ENCODE measurements at regions not wholly inside any gene's neighbourhood (a gene's known extent, or its start where the extent isn't known, plus 50 kb on each side); places are given as distances from the start of the nearest gene placed in this dataset.

- no peak for DNase-seq (ENCODE audit: low read depth, low spot score)
Observed at GRCh38 chr2:17306706-17307105, 211.5 kb downstream of the RAD51AP2 start.

GRCh38 chr2:17306219-17306618, 212.0 kb downstream of the RAD51AP2 start:
- no peak for DNase-seq (ENCODE audit: low read depth, low spot score)

- no peak for DNase-seq (ENCODE audit: low read depth, low spot score)
Observed at GRCh38 chr2:17303521-17303920, 214.7 kb downstream of the RAD51AP2 start.

- no peak for DNase-seq (ENCODE audit: low read depth, low spot score)
Observed at GRCh38 chr2:17303054-17303453, 215.2 kb downstream of the RAD51AP2 start.

- DNase-seq (ENCODE audit: low read depth, low spot score) = no peak
Observed at GRCh38 chr2:17302281-17302680, 216.0 kb downstream of the RAD51AP2 start.

- DNase-seq (ENCODE audit: low read depth, low spot score) = no peak
Observed at GRCh38 chr2:17301437-17301836, 216.8 kb downstream of the RAD51AP2 start.

- DNase-seq (ENCODE audit: low read depth, low spot score) = no peak
Observed at GRCh38 chr2:17299891-17300540, 218.2 kb downstream of the RAD51AP2 start.

GRCh38 chr2:17298453-17298852, 219.8 kb downstream of the RAD51AP2 start:
- DNase-seq (ENCODE audit: low read depth, low spot score) = no peak

GRCh38 chr2:17296686-17297085, 221.6 kb downstream of the RAD51AP2 start:
- DNase-seq (ENCODE audit: low read depth, low spot score) = no peak

GRCh38 chr2:17289669-17290068, 228.6 kb downstream of the RAD51AP2 start:
- no peak for DNase-seq (ENCODE audit: low read depth, low spot score)

- no peak for DNase-seq (ENCODE audit: low read depth, low spot score)
Observed at GRCh38 chr2:17287183-17287582, 231.1 kb downstream of the RAD51AP2 start.

GRCh38 chr2:17282826-17283225, 235.4 kb downstream of the RAD51AP2 start:
- no peak for DNase-seq (ENCODE audit: low read depth, low spot score)

- no peak for DNase-seq (ENCODE audit: low read depth, low spot score)
Observed at GRCh38 chr2:17282245-17282644, 236.0 kb downstream of the RAD51AP2 start.

GRCh38 chr2:17276220-17276619, 242.0 kb downstream of the RAD51AP2 start:
- no peak for DNase-seq (ENCODE audit: low read depth, low spot score)

GRCh38 chr2:17272652-17273525, 245.4 kb downstream of the RAD51AP2 start:
- DNase-seq (ENCODE audit: low read depth, low spot score) = no peak

- no peak for DNase-seq (ENCODE audit: low read depth, low spot score)
Observed at GRCh38 chr2:17272170-17272569, 246.1 kb downstream of the RAD51AP2 start.

GRCh38 chr2:17271416-17271815, 246.8 kb downstream of the RAD51AP2 start:
- DNase-seq (ENCODE audit: low read depth, low spot score) = no peak

GRCh38 chr2:17270894-17271293, 247.3 kb downstream of the RAD51AP2 start:
- DNase-seq (ENCODE audit: low read depth, low spot score) = no peak

- DNase-seq (ENCODE audit: low read depth, low spot score) = no peak
Observed at GRCh38 chr2:17263570-17263968, 254.7 kb downstream of the RAD51AP2 start.

GRCh38 chr2:17262854-17263569, 255.2 kb downstream of the RAD51AP2 start:
- no peak for DNase-seq (ENCODE audit: low read depth, low spot score)

GRCh38 chr2:17259613-17260012, 258.6 kb downstream of the RAD51AP2 start:
- DNase-seq (ENCODE audit: low read depth, low spot score) = no peak

GRCh38 chr2:17258861-17259260, 259.4 kb downstream of the RAD51AP2 start:
- no peak for DNase-seq (ENCODE audit: low read depth, low spot score)

Measured in activated CD4-positive, CD25-positive, alpha-beta regulatory T cell treated with anti-CD3 and anti-CD28 coated beads, Interleukin-2, amount 50 U/mL, for 16 hours (primary cell).